ENCODE measurements at regions not wholly inside any gene's neighbourhood (a gene's known extent, or its start where the extent isn't known, plus 50 kb on each side); places are given as distances from the start of the nearest gene placed in this dataset.

- DNase-seq (ENCODE audit: low read depth), result no peak
- no peak overlapping the region for H3K4me3 ChIP-seq (ENCODE audit: low read depth, low read length)
- no peak for TF ChIP-seq CTCF (IDR thresholded peaks at IDR 0.05; ENCODE audit: insufficient read depth, low read length)
These were observed 158.8 kb upstream of the KLF6 start for GRCh38 chr10:3943695-3944257.

GRCh38 chr10:3942937-3943489 lies 158.0 kb upstream of the KLF6 start:
- no peak overlapping the region for H3K4me3 ChIP-seq (ENCODE audit: low read depth, low read length)
- TF ChIP-seq CTCF (IDR thresholded peaks at IDR 0.05; ENCODE audit: insufficient read depth, low read length), result no peak
- DNase-seq (ENCODE audit: low read depth), result no peak

- no peak overlapping the region for H3K4me3 ChIP-seq (ENCODE audit: low read depth, low read length)
- TF ChIP-seq CTCF (IDR thresholded peaks at IDR 0.05; ENCODE audit: insufficient read depth, low read length), result no peak
- no peak for DNase-seq (ENCODE audit: low read depth)
These were observed 156.7 kb upstream of the KLF6 start for GRCh38 chr10:3941676-3942075.

GRCh38 chr10:3936422-3937040 lies 151.5 kb upstream of the KLF6 start:
- no peak for TF ChIP-seq CTCF (IDR thresholded peaks at IDR 0.05; ENCODE audit: insufficient read depth, low read length)
- H3K4me3 ChIP-seq (ENCODE audit: low read depth, low read length), result no peak overlapping the region
- no peak for DNase-seq (ENCODE audit: low read depth)

- DNase-seq (ENCODE audit: low read depth), result no peak
- no peak overlapping the region for H3K4me3 ChIP-seq (ENCODE audit: low read depth, low read length)
- no peak for TF ChIP-seq CTCF (IDR thresholded peaks at IDR 0.05; ENCODE audit: insufficient read depth, low read length)
These were observed 150.9 kb upstream of the KLF6 start for GRCh38 chr10:3935933-3936359.

- DNase-seq (ENCODE audit: low read depth), result peak; percentile 91
- TF ChIP-seq CTCF (IDR thresholded peaks at IDR 0.05; ENCODE audit: insufficient read depth, low read length), result peak; percentile 30
- H3K4me3 ChIP-seq (ENCODE audit: low read depth, low read length), result peak overlapping the region; percentile 47
These were observed 150.1 kb upstream of the KLF6 start for GRCh38 chr10:3935141-3935540.

All from fibroblast of the aortic adventitia (primary cell).